Lower lobe of right lung (tissue), 2 donors: ENCODE measurements at regions not wholly inside any gene's neighbourhood (a gene's known extent, or its start where the extent isn't known, plus 50 kb on each side); places are given as distances from the start of the nearest gene placed in this dataset.

Experiments
- ATAC-seq, 2 donors: fragments of 200-7000 bp; cut with Tn5 transposase; one replicate each; pipeline ENCODE4 v1.9.1; 2020 to 2022; ENCODE audit warnings: mild to moderate bottlenecking in 2 of 2, moderate library complexity in 2 of 2
- DNase-seq: peaks from one replicate; pipeline ENCODE4 v3.0.0-alpha.2; 2020
- H3K27ac ChIP-seq: fragments of 200-600 bp; one replicate; pipeline ENCODE4 v1.8.0; 2022
- H3K27me3 ChIP-seq: fragments of 200-600 bp; one replicate; pipeline ENCODE4 v1.8.0; 2022; ENCODE audit warnings: low read depth
- H3K36me3 ChIP-seq: fragments of 200-600 bp; one replicate; pipeline ENCODE4 v1.8.0; 2022; ENCODE audit warnings: mild to moderate bottlenecking
- H3K4me1 ChIP-seq: fragments of 200-600 bp; one replicate; pipeline ENCODE4 v1.8.0; 2022
- H3K4me3 ChIP-seq: fragments of 200-600 bp; one replicate; pipeline ENCODE4 v1.8.0; 2022; ENCODE audit warnings: mild to moderate bottlenecking
- H3K9me3 ChIP-seq: fragments of 200-600 bp; one replicate; pipeline ENCODE4 v1.8.0; 2022
- intact Hi-C: fragments of 100-400 bp; cut with DNase I; formaldehyde crosslinking; loops from one replicate; pipeline ENCODE4 v1.11.0; 2022
- TF ChIP-seq, protein P1 (sequence below): fragments of 200-600 bp; IDR thresholded peaks from one replicate; pipeline ENCODE4 v1.8.0; 2022; ENCODE audit warnings: antibody characterized with exemption, mild to moderate bottlenecking
- donor health status: DM: no; HTN: yes; CAD: no; lungs with severe emphysema.

GRCh38 chr21:20522611-20523010 is 475.6 kb upstream of the NCAM2 start:
- intact Hi-C loops: no loop called here

DNA sequence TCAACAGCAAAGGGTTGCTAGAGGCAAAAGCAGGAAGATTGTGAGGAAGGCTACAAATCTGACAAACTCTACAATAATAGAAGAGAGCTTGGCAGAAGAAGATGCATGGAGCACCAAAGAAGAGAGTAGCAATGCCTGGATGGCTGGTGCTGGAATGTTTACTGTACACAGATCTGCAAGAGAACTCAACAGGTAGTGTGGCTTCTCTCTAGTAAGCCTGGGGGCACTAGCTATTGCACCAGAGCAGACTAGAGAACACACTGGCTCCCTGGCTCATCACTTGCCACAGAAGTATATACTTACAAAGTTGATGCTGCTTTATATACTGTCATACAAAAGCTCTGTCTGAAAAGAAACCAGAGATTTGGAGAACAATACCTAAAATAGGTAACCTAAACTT is 475.0 kb upstream of the NCAM2 start:
- TF ChIP-seq, protein P1, sequence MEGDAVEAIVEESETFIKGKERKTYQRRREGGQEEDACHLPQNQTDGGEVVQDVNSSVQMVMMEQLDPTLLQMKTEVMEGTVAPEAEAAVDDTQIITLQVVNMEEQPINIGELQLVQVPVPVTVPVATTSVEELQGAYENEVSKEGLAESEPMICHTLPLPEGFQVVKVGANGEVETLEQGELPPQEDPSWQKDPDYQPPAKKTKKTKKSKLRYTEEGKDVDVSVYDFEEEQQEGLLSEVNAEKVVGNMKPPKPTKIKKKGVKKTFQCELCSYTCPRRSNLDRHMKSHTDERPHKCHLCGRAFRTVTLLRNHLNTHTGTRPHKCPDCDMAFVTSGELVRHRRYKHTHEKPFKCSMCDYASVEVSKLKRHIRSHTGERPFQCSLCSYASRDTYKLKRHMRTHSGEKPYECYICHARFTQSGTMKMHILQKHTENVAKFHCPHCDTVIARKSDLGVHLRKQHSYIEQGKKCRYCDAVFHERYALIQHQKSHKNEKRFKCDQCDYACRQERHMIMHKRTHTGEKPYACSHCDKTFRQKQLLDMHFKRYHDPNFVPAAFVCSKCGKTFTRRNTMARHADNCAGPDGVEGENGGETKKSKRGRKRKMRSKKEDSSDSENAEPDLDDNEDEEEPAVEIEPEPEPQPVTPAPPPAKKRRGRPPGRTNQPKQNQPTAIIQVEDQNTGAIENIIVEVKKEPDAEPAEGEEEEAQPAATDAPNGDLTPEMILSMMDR: no peak
- no peaks in the 10 kb centered on the region for H3K4me1 ChIP-seq
- H3K27me3 ChIP-seq: no peaks in the 10 kb centered on the region
- H3K9me3 ChIP-seq: no peaks in the 10 kb centered on the region
- DNase-seq (no peak), ATAC-seq (no peak)
- no peak overlapping the region for H3K4me3 ChIP-seq
- intact Hi-C loops: no loop called here
- H3K27ac ChIP-seq: no peak overlapping the region
- no peaks in the 10 kb centered on the region for H3K36me3 ChIP-seq

More at GRCh38 chr21:20522611-20523010, 475.6 kb upstream of the NCAM2 start:
- Histone ChIP-seq H3K27me3 (no peaks in the 10 kb centered on the region), H3K27ac (no peak overlapping the region), H3K4me3 (no peak overlapping the region), H3K4me1 (no peaks in the 10 kb centered on the region), H3K36me3 (no peaks in the 10 kb centered on the region), H3K9me3 (no peaks in the 10 kb centered on the region)
- DNase-seq (no peak), ATAC-seq (no peak)
- TF ChIP-seq, protein P1: no peak

DNA sequence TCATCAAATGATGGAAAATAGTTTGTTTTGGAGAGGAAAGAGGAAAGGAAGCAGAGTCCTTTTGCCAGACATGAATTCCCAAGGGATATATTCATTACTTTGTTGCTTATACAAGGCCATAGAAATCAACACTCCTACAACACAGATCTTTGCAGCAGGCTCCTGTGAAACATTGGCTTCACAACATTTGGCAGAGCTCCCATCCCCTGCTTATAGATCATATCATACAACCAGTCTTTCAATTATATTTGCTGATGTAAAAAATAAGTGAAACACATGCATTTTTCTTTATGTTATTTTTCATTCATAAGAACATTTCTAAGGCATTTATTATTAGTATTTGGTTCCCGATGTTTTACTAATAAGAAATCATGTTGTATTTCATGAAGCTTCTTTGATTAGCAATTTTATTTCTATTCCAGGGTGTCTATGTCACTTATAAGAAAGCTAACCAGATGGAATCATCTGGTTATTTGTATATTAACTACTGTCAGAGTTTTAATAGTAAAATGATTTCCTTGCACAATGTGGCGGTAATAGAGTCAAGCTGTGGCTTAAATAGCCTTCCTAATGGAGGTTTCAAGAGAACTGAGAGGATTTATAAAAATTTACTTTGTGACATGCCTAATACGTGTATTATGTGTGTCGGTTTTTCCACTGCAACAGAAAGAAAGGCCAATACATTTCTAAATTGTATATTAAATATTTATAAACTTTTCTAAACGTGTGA is 470.3 kb upstream of the NCAM2 start:
- TF ChIP-seq, protein P1: no peak
- Histone ChIP-seq H3K27me3 (no peaks in the 10 kb centered on the region), H3K4me3 (no peak overlapping the region), H3K36me3 (no peaks in the 10 kb centered on the region), H3K4me1 (no peaks in the 10 kb centered on the region), H3K27ac (no peak overlapping the region), H3K9me3 (no peaks in the 10 kb centered on the region)
- no peak for ATAC-seq
- intact Hi-C loops: no loop called here
- DNase-seq: no peak

GRCh38 chr21:20537130-20537529 is 461.1 kb upstream of the NCAM2 start:
- no peak for ATAC-seq
- H3K4me3 ChIP-seq: no peak overlapping the region
- H3K9me3 ChIP-seq: no peaks in the 10 kb centered on the region
- H3K36me3 ChIP-seq: no peaks in the 10 kb centered on the region
- DNase-seq: no peak
- H3K27me3 ChIP-seq: no peaks in the 10 kb centered on the region
- intact Hi-C loops: no loop called here
- H3K27ac ChIP-seq: no peak overlapping the region
- TF ChIP-seq, protein P1: no peak
- no peaks in the 10 kb centered on the region for H3K4me1 ChIP-seq

DNA sequence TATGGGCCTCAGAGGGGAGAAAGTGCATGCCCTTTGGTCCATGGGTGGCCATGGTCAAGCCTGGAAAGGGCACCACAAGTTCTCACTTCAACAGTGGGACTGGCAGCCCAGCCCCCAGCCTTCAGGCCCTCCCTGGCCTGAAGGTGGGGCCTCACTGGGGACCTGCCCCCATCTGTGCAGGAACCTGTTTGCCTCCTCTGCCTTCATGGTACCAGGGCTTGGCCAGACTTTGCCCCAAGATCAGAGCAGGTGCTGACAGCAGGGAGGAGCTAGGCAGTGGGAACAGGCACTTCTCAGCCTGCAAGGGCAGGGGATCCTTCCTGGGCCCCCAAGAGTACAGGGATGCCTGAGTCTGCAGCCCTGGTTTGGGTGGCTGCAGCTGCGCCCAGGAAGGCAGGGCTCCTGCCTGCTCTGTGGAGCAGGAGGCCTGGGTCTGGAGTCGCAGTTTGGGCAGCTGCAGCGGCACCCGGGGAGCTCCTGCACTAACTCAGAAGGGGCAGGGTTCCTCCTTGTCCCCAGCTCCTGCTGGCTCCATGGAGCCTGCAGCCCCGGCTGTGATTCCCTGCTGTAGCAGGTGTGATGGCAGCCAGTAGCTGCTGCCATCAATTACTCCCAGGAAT is 460.1 kb upstream of the NCAM2 start:
- TF ChIP-seq, protein P1: no peak
- Histone ChIP-seq H3K4me1 (no peaks in the 10 kb centered on the region), H3K9me3 (no peaks in the 10 kb centered on the region), H3K36me3 (no peaks in the 10 kb centered on the region), H3K27me3 (no peaks in the 10 kb centered on the region), H3K4me3 (no peak overlapping the region), H3K27ac (no peak overlapping the region)
- no peak for DNase-seq
- peak in 1 of 2 donors; percentile 35 for ATAC-seq
- intact Hi-C loops: no loop called here
